HG02840 (cell line): ENCODE measurements at regions not wholly inside any gene's neighbourhood (a gene's known extent, or its start where the extent isn't known, plus 50 kb on each side); places are given as distances from the start of the nearest gene placed in this dataset.
"Not testable (repeated sequence)": the region's sequence is repeated elsewhere in the genome, so short reads cannot be mapped to it uniquely, and the experiment has no call there.

Source experiments
- ATAC-seq: cut with Tn5 transposase; IDR thresholded peaks from one replicate; pipeline ENCODE4 v1.9.1; 2021; ENCODE audit warnings: mild to moderate bottlenecking, moderate library complexity, moderate number of reproducible peaks; ENCODE audit not compliant: unreplicated experiment, low FRiP score

DNA sequence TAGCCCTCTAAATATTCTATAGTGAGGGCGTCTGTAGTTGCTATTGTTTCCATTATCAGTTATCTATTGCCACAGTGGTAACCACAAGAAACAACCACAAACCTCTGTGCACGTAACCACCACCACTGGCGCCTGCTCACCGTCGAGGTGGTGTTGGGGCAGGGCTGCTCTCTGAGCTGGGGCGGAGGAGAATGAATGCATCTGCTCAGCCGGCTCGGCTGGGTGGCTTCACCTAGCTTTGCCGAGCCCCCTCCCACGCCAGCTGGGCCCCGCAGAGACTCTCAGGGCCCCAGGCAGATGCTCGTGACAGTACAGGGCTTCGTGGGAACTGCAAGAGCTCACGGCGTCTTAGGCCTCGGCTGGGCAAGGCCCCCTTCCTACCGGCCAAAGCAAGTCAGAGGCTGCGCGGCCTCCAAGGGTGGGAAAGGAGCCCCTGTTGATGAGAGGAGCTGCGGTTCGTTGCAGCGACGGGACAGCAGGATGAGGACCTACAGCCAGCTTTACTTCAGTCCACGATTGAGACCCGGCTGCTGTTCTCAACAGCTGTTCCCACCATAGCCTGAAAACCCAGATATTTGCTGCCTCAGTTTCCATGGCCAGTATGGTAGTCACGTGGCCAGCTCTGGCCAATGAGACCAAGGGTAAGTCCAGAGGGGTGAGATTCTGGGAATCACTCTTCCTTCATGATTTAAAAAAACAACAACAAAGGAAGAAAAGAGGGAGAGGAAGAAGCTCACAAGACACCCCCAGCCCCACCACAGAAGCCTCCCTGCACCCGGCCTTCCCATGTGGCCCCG lies 120.2 kb upstream of the AFDN start:
- ATAC-seq, result peak; percentile 83

DNA sequence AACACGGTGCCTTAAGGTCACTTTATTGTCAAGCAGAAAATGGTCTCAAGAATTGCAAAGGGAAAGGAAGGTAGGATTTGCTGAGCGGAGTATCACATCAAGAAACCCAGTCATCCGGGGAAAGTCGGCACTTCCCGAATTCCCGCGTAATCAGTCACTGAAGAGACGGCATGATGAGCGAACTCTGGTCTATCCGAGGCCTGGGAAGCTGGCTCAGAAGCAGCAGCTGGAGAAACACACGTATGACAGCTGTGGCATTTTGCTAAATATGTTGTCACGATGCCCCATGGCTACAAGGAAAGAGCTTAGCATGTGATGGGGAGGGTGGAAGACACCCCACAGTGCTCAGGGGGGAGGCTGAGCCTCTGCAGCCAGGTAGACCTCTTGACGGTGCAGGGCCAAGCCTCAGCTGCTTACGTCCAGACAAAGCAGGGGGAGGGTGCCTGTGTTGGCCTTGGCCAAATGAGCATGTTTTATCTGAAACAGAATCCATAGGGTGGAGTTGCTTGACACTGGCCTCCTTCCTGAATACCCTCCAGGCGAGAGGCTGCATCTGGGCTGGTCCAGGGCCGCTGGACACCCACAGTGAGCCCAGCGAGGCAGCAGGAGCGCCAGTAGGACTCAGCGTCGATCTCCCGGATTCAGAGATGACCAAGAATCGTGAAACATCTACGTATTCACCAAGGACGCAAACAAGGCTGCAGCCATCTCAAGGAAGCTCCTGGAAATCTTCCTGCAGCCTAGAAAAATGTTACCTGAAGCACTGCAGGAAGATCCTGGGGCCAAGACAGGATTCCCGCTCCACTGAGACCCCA lies 118.8 kb upstream of the AFDN start:
- ATAC-seq, result no peak

DNA sequence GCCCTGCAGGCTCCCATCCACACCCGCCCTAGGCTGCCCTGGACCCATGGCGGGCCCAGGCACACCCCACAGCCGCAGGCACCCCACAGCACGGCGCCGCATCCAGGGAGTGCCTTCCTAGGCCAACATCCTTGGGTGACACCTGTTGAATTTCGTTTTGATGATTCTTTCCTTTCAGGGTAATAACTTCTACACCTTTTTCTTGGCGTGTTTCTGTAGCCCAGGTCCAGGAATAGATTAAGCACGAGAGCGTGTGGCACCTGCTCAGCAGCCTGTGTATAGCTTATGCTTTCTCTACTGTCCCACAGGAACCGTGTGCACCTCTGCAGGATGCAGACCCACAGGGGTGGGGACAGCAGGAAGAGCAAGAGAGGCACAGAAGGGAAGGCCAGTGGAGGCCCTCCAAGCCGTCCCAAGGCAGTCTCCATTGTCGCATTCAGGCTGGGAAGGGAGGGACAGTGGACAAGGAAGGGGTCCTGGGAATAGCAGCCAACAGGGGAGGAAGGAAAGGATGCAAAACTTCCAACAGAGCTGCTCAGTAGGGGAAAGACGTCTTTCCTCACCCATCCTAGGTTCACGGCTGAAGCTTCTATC lies 118.1 kb upstream of the AFDN start:
- no peak for ATAC-seq

DNA sequence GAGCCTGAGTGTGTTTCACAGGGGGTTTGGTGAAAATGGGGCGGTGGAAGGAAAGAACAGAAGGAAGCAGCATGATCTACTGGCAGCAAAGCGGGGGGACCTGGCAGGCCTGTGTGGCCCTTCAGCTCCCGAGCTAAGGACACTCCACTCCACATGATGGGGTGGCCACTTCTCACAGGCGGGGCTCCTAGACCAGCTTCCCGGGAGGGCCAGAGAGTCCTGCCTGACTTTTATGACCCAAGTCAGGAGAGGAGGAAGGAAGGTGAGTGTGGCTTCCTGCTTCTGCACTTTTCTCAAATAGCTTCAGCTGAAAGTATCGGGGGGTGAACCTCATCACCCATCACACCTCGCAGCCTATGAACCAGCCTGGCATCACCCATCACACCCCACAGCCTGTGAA lies 117.5 kb upstream of the AFDN start:
- ATAC-seq, result no peak

DNA sequence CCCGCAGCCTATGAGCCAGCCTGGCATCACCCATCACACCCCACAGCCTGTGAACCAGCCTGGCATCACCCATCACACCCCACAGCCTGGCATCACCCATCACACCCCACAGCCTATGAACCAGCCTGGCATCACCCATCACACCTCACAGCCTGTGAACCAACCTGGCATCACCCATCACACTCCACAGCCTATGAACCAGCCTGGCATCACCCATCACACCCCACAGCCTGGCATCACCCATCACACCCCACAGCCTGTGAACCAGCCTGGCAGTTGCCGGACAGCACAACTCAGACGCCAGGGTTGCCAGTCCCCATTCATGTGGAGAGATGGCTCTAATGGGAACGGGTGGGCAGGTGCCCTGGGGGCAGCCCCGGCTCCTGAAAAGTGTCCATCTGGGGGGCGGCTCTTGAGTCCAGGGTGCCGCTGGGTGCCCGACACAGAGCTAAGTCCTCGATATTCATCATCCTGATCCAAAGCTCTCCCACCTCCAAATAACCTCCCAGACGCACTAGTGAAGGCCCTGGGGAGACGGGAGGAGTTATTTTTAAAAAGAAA lies 116.9 kb upstream of the AFDN start:
- ATAC-seq, result not testable (repeated sequence)

DNA sequence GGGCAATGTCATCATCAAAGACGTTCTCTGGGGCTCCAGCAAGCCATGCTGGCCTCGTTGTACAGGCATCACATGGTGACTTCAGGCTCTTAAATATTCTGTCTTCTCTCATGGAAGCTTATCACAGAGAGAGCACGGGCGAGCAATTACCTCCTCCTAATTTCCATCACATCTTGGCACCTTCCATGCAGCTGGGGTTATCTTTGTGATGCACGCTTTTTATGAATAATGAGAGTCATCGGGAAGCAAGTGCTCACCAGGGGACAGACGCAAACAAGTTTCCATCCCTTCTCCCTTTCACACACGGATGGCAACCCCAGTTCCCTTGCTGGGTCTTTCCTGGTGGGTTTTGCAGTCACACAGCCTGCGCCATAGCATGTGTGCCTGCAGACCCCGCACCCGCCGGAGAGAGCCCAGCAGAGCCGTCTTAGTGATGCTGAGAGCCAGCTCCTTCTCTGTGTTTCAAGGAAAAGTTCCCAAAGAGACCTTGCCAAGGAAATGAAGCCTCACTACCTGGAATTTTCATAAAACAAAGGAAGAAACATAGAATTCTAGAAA lies 116.3 kb upstream of the AFDN start:
- no peak for ATAC-seq

DNA sequence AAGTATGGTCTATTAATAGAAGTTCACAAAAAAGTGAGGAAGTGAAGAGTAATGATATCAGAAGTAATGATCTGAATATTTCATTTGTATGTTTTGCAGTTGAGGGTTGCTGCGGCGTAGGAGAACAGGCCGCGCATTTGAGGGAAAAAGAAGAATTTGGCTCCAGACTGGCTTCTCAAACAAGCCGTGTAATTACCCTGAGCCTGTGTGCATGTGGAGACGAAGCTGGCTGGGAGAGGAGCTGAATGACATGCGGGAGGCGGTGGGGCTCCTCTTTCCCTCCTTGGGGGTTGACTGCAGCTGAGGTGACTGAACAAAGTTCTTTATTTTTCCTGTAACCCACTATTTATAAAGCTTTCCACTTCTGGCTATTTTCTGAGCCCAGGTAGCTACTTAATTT lies 115.5 kb upstream of the AFDN start:
- no peak for ATAC-seq

DNA sequence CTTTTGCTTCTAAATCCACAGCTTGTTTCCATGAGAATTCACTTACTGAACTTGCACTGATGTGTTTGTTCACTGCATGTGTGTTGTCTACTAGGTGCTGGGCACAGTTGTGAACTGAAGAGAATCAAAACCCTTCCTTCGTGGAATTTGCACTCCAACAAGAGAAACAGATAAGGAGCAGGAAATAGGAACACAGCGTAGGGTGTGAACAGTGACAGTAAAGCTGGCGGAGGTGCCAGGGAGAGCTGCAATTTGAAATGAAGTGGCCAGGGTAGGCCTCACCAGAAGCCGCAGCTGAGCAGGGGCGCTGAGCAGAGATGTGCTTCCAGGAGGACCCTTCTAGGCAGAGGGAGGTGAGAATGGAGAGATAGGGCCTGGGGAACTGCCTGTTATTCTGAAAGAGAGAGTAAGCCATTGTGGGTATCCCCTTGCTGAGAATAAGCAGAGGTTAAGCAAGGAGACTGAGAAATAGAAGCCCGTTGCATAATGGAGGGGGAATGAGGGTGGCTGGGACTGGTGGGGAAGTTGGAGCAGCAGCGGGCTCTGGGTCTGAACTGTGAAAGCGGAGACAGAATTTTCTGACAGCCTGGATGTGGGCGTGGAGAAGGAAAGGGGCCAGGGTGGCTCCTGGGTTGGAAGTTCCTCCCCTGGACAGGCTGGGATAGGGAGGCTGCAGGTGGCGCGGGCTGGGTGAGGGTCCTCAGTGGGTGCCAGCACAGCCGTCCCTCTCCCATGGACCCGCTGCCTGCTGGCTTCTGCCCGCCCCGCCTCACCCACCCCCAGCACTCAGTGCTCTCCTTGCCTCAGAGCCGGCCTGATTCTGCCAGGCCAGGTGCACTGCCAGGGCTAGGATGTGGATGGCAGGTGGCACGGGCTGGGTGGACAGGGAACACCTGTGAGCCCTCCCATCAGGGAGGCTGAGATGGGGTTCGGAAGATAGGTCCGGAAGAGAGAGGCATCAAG lies 114.7 kb upstream of the AFDN start:
- ATAC-seq, result no peak

DNA sequence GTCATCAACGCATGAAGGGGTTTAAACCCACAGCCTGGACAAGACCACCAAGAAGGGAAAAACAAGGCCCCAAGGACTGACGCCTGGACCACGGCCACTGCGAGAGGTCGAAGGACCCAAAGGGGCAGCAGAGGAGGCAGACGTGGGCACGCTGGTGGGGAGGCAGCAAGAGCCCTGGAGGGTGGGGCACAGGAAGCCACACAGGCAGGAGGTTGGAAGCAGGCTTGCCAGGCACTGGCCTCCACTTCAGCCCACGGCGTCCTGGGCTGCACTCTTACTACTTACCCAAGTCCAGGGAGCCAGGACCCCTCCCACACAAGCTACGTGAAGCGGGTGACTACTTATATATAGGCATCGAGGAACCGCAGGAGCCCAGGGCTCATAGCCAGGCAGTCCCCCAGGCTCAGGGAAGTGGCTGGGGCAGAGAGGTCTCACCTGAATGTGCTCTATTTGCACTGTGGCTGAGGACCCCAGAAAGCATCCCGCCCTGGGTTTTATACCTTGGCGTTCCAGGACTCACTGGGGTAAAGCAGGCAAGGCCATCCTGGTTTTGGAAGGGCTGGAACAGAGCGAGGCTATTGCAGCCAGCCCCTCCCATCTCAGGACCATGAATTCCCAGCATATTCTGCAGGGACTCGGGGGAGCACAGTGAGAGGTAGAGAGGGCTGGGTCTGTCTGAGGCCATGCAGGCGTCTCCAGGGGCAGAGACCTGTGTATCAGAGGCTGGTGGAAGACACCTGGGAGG lies 113.8 kb upstream of the AFDN start:
- ATAC-seq, result no peak

DNA sequence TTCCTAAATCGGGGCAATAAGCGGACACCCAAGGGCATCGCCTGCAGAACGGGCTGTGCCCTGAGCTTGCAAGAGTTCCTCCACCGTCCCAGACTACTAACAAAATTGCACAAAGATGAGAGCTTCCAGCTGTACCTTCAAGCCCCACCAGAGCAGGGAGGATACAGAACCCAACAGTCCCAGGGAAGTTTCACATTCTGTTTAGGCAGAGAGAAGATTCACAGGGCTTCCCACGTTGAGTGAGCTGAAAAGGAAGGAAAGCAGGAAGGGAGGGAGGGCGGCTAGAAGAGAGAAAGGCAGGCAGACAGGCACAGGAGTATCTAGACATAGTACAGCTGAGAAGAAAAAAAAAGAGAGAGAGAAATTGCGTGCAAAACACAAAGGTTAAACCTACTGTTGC lies 112.6 kb upstream of the AFDN start:
- no peak for ATAC-seq

DNA sequence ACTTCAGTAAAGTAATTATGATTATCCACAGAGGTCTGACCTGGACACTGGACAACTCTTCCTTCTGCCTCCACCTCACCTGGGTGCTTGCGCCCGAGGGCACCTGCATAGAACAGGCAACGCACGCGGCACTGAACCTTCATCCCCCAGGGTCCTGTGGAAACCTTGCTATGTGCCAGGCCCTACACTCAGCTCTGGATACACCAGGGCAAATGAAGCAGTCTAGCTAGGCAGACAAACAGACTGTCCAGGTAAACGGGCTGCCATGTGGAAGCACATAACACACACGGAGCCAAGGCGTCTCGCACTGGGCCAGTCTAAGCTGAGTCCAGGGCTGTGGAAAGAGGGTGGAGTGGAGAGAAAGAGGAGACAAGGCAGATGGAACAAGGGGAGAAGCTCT lies 109.3 kb upstream of the AFDN start:
- no peak for ATAC-seq

DNA sequence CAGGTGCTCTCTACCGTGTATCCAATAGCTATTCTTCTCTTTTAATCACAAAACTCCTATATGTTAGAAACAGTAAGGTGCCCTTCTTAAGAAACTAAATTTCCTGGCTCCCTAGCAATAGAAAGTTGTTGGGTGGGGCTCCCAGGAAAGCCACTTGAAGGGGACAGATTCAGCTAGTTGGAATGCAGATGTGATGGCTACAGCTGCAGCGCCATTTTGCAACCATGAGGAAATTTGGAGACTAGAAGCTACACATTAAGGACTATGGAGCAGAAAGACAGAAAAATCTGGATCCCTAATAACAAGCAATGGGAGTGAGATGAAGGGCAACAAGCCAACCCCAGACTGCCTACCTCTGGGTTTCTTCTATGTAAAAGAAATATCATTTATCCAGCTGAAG lies 108.8 kb upstream of the AFDN start:
- ATAC-seq, result no peak

DNA sequence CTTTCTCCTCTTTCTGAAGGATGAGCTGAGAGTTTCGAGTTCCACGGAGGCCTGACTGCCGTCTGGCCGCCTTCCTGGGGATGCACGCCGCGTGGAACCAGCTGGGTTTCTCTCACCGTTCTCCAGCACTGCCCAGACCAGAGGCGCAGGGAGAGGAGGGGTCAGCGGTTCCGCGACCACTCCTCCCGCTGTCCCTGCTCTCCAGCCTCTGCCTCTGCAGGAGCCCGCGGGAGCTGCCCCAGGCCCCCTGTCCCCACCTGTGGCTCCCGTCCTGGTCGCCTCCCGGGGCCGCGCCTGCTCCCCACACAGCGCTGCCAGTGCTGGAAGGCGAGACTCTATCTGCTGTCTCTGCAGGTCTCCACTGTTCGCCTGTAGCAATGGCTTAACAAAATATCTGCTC lies 106.8 kb upstream of the AFDN start:
- no peak for ATAC-seq

DNA sequence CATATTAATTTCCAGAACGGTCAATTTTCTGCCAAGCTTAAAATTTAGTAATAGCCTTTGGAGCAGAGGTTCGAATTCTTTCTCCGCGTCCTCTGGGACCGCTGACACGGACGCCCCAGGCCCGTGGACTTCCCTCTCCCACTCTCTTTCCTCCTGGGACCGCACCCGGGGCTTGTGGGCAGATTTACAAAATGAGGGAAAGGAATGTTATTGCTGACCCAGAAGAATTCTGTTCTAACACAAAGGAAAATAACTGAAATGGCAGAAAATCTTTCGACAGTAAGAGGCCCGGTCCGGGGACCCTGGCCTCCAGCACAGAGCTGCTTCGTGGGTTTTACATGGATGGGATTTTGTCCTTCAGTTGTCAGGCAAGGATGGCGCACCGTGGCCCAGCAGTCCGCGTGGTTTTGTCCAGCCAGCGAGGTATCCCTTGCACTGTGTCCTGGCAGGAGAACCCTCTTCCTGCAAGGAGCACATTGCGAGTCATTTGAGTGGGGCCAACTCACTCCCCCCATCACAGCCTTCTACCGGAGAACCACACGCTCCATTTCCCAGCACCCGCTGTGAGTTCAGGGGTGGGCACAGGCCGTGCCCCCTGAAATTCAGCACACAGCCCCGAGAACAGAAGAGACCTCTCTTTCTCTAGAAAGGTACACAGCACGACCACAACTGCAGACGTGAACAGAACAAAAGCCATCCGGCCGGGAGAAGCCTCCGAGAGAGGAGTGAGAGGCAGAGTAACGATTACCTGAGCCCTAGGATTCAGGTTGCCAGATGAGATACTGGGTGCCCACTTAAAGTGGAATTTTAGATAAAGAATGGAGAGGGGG lies 106.0 kb upstream of the AFDN start:
- no peak for ATAC-seq

DNA sequence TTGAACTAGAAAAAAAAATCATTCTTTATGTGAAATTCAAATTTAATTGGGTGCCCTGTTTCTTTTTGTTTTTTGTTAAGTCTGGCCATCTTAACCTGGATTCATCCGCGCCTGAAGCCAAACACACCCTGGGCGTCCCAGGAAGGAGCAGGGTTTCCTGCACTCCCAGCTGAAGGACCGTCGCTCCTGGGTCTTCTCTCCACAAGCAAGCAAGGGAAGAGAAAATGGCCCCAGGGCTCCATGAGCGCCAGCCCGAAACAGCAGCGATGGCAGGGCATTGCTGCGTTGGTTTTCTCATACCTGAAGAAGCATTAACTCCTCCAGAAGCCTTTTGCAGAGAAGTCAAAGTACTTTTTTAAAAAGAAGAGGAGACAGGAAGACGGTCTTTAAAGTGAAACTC lies 105.4 kb upstream of the AFDN start:
- ATAC-seq, result no peak

DNA sequence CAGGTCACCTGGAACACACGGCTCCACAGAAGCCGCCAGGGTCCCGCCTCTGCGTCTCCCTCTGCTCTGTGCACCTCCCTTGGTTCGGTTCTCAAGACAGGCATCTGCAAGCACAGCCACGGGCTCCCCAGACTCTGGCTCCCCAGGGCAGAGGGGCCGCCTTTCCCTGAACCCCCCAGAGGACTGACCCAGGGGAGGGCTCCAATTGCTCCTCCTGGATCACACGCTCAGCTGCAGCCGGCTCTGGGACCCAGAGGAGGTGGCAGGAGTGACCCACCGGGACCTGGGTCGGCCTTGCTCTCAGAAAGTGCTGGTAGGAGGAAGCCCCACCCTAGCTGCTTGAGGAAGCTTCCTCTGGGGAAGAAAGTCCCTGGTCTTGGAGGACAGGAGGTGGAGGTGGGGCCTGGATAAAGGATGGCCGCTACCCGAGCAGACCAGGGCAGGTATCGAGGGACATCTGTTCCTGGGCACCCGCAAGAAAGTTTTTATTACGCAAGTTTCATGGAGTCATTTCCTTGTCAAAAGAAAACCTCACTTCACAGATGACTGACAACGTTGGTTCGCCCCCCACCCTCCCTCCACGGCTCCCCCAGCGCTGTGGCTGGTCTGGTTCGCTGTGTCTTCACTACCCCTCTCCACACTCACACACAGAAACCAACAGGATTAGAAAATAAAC lies 103.9 kb upstream of the AFDN start:
- ATAC-seq, result no peak

DNA sequence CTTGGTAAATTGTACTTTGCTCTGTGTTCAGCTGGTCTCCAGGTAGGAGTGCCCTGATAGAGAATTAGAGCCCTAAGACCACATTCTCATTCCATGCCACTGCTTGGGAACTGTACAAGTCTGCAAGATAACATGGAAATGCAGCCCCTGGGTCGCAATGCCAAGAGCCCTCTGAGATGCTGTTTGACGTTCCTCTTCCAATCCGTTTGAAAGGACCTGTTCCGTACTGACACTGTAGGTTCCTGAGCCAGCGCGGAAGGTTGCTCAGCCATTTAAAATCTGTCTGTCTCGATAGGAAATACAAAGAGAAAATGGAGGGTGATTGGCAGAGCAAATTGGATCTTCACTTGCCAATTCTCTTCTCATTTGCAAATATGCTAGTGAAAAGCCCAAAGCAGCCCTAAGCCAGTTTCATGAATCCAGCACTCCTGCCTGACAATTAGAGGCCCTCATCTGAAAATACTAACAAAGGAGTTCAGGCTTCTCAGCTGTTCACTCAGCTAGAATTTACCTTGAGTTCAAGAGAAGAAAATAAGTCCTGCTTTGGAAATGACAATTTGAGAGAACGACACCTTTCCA lies 100.6 kb upstream of the AFDN start:
- no peak for ATAC-seq
